ENCODE measurements at regions not wholly inside any gene's neighbourhood (a gene's known extent, or its start where the extent isn't known, plus 50 kb on each side); places are given as distances from the start of the nearest gene placed in this dataset.

GRCh38 chr13:107133950-107134349 is 566.0 kb upstream of the ARGLU1 start:
- H3K4me2 ChIP-seq (ENCODE audit: low read length), result no peak overlapping the region
- H2AFZ ChIP-seq (ENCODE audit: low read depth, low read length), result no peak overlapping the region
- peaks cover 3% of the 10 kb centered on the region for H3K9me3 ChIP-seq (ENCODE audit: low read length)
- no peaks in the 10 kb centered on the region for H3K79me2 ChIP-seq (replicated peaks; ENCODE audit: insufficient read depth, low read length)
- no peaks in the 10 kb centered on the region for H3K9me2 ChIP-seq (ENCODE audit: insufficient read depth, low read length)
- H4K20me1 ChIP-seq (ENCODE audit: insufficient read depth), result no peaks in the 10 kb centered on the region
- H3K4me3 ChIP-seq (ENCODE audit: low read length), result no peak overlapping the region
- no peak overlapping the region for H3K27ac ChIP-seq (ENCODE audit: low read length)
- no peaks in the 10 kb centered on the region for H3F3A ChIP-seq (ENCODE audit: insufficient read depth, low read length, poor library complexity, severe bottlenecking)
- no peaks in the 10 kb centered on the region for H3K36me3 ChIP-seq (ENCODE audit: insufficient read depth, low read length)
- H3K27me3 ChIP-seq (ENCODE audit: insufficient read depth, low read depth, low read length), result no peaks in the 10 kb centered on the region
- no peak overlapping the region for H3K9ac ChIP-seq (ENCODE audit: low read length)
- no peak for TF ChIP-seq EP300 (conservative IDR thresholded peaks at IDR 0.05; ENCODE audit: poor library complexity, severe bottlenecking)
- no peak for TF ChIP-seq REST (IDR thresholded peaks at IDR 0.05; ENCODE audit: borderline replicate concordance)
- TF ChIP-seq SMC3 (conservative IDR thresholded peaks at IDR 0.05; ENCODE audit: poor library complexity), result no peak
- no peak for TF ChIP-seq EZH2 (IDR thresholded peaks at IDR 0.05; ENCODE audit: borderline replicate concordance, insufficient read depth, low read length, poor library complexity, severe bottlenecking)
- TF ChIP-seq RAD21 (conservative IDR thresholded peaks at IDR 0.05), result no peak
- no peak for TF ChIP-seq CTCF (IDR thresholded peaks at IDR 0.05; ENCODE audit: poor library complexity, severe bottlenecking)
- TF ChIP-seq POLR2AphosphoS5 (IDR thresholded peaks at IDR 0.05), result no peak
- TF ChIP-seq TAF1 (IDR thresholded peaks at IDR 0.05; ENCODE audit: low read depth), result no peak
- no peak for TF ChIP-seq MXI1 (conservative IDR thresholded peaks at IDR 0.05; ENCODE audit: poor library complexity, severe bottlenecking)

GRCh38 chr13:107130566-107130965 is 562.6 kb upstream of the ARGLU1 start:
- H4K20me1 ChIP-seq (ENCODE audit: insufficient read depth), result no peaks in the 10 kb centered on the region
- no peak overlapping the region for H3K4me3 ChIP-seq (ENCODE audit: low read length)
- no peaks in the 10 kb centered on the region for H3K79me2 ChIP-seq (replicated peaks; ENCODE audit: insufficient read depth, low read length)
- H3F3A ChIP-seq (ENCODE audit: insufficient read depth, low read length, poor library complexity, severe bottlenecking), result no peaks in the 10 kb centered on the region
- no peak for TF ChIP-seq EZH2 (IDR thresholded peaks at IDR 0.05; ENCODE audit: borderline replicate concordance, insufficient read depth, low read length, poor library complexity, severe bottlenecking)
- TF ChIP-seq POLR2AphosphoS5 (IDR thresholded peaks at IDR 0.05), result no peak
- no peak for TF ChIP-seq MXI1 (conservative IDR thresholded peaks at IDR 0.05; ENCODE audit: poor library complexity, severe bottlenecking)
- TF ChIP-seq REST (IDR thresholded peaks at IDR 0.05; ENCODE audit: borderline replicate concordance), result no peak
- TF ChIP-seq TAF1 (IDR thresholded peaks at IDR 0.05; ENCODE audit: low read depth), result no peak
- TF ChIP-seq CTCF (IDR thresholded peaks at IDR 0.05; ENCODE audit: poor library complexity, severe bottlenecking), result no peak
- TF ChIP-seq SMC3 (conservative IDR thresholded peaks at IDR 0.05; ENCODE audit: poor library complexity), result no peak
- TF ChIP-seq RAD21 (conservative IDR thresholded peaks at IDR 0.05), result no peak
- TF ChIP-seq EP300 (conservative IDR thresholded peaks at IDR 0.05; ENCODE audit: poor library complexity, severe bottlenecking), result no peak
- H3K4me2 ChIP-seq (ENCODE audit: low read length), result no peak overlapping the region
- H3K9me3 ChIP-seq (ENCODE audit: low read length), result peaks cover 4% of the 10 kb centered on the region
- no peaks in the 10 kb centered on the region for H3K9me2 ChIP-seq (ENCODE audit: insufficient read depth, low read length)
- H2AFZ ChIP-seq (ENCODE audit: low read depth, low read length), result no peak overlapping the region
- no peak overlapping the region for H3K27ac ChIP-seq (ENCODE audit: low read length)
- H3K36me3 ChIP-seq (ENCODE audit: insufficient read depth, low read length), result no peaks in the 10 kb centered on the region
- no peak overlapping the region for H3K9ac ChIP-seq (ENCODE audit: low read length)
- no peaks in the 10 kb centered on the region for H3K27me3 ChIP-seq (ENCODE audit: insufficient read depth, low read depth, low read length)

Measured in neural cell (in vitro differentiated cells).